RWPE1 (cell line): ENCODE measurements at regions not wholly inside any gene's neighbourhood (a gene's known extent, or its start where the extent isn't known, plus 50 kb on each side); places are given as distances from the start of the nearest gene placed in this dataset.

ENCODE experiments used
- CTCF ChIA-PET: fragments of 350-600 bp; sonication (Branson Sonifier 250); formaldehyde crosslinking; extraction: SDS; loops from one replicate; lab custom pipeline; 2021; lab: Yijun Ruan, JAX
- POLR2A ChIA-PET: fragments of 400-600 bp; formaldehyde crosslinking; extraction: SDS; loops from one replicate; lab custom pipeline; 2020; ENCODE audit warnings: antibody characterized with exemption; ENCODE audit not compliant: low non-redundant PET; lab: Yijun Ruan, JAX
- DNase-seq: peaks from one replicate; pipeline ENCODE4 v3.0.0; 2012; ENCODE audit warnings: low spot score
- H3K27ac ChIP-seq: fragments of 450-650 bp; 2 replicates; pipeline ENCODE4 v1.5.1; 2017
- CTCF ChIP-seq: fragments of 450-650 bp; conservative IDR thresholded peaks from 2 replicates; pipeline ENCODE4 v1.5.1; 2017; ENCODE audit warnings: low read depth, mild to moderate bottlenecking

- ChIA-PET POLR2A (no interaction called here), CTCF (no interaction called here)
- no peak for DNase-seq
- TF ChIP-seq CTCF, result no peak
- H3K27ac ChIP-seq, result no peak overlapping the region
Observed at GRCh38 chr2:128578406-128579390, 260.0 kb upstream of the HS6ST1 start.

DNA sequence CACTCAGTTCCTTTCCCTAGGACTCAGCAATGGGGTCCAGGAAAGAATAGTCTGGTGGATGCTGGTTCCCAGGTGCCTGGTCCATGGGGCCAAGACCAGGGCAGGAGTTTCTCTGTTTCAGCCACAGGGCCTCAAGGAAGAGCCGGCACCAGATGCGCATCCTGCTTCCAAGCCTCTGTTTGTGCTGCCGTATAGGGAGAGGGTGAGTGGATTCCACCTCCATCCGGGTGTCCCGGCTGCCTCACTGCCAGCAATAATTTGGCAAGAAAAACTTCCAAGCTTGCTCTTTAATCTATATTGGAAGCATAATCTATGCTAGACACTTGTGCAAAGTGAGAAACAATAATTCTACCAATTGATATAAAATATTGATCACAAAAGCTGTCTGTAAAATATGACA lies 261.2 kb upstream of the HS6ST1 start:
- TF ChIP-seq CTCF, result no peak
- ChIA-PET CTCF (no interaction called here), POLR2A (no interaction called here)

GRCh38 chr2:128580988-128581848 lies 262.6 kb upstream of the HS6ST1 start:
- ChIA-PET CTCF (interaction anchor here (0.7 to 1.6 kb wide), 2 partner anchors 14 to 74 kb away, joined by 4 to 6 read pairs; no protein-coding TSS in a partner anchor), POLR2A (no interaction called here)
- no peak overlapping the region for H3K27ac ChIP-seq
- no peak for DNase-seq
- no peak for TF ChIP-seq CTCF

More for the DNA sequence above, 261.2 kb upstream of the HS6ST1 start:
- no peak for DNase-seq
- H3K27ac ChIP-seq, result no peak overlapping the region

- TF ChIP-seq CTCF, result no peak
- POLR2A ChIA-PET, result no interaction called here
- no peak overlapping the region for H3K27ac ChIP-seq
- no peak for DNase-seq
- CTCF ChIA-PET, result interaction anchor here (1.6 kb wide), 1 partner anchor 15 kb away, joined by 6 read pairs; no protein-coding TSS in a partner anchor
Observed at GRCh38 chr2:128581849-128582244, 263.2 kb upstream of the HS6ST1 start.

- ChIA-PET CTCF (interaction anchor here (0.6 kb wide), 1 partner anchor 337 kb away, joined by 4 read pairs; no protein-coding TSS in a partner anchor), POLR2A (no interaction called here)
- no peak for DNase-seq
Observed at GRCh38 chr2:128584296-128584890, 265.7 kb upstream of the HS6ST1 start.

More at GRCh38 chr2:128584296-128584890, 265.7 kb upstream of the HS6ST1 start:
- no peak for TF ChIP-seq CTCF
- no peak overlapping the region for H3K27ac ChIP-seq
